CD4-positive, alpha-beta T cell treated with Interleukin-17A for 4 hours (primary cell): ENCODE measurements at regions not wholly inside any gene's neighbourhood (a gene's known extent, or its start where the extent isn't known, plus 50 kb on each side); places are given as distances from the start of the nearest gene placed in this dataset.

ENCODE experiments used
- DNase-seq: peaks from one replicate; pipeline ENCODE4 v3.0.0-alpha.2; 2020; ENCODE audit warnings: mixed read lengths

GRCh38 chr1:112231331-112231730, 164.7 kb upstream of the CTTNBP2NL start:
- DNase-seq, result no peak

- DNase-seq, result no peak
Measured at GRCh38 chr1:112232848-112233247, 163.2 kb upstream of the CTTNBP2NL start.

- DNase-seq, result no peak
Measured at GRCh38 chr1:112234710-112235109, 161.3 kb upstream of the CTTNBP2NL start.

- no peak for DNase-seq
Measured at GRCh38 chr1:112237983-112238545, 157.9 kb upstream of the CTTNBP2NL start.

- no peak for DNase-seq
Measured at GRCh38 chr1:112239683-112240330, 156.2 kb upstream of the CTTNBP2NL start.

GRCh38 chr1:112242470-112242869, 153.5 kb upstream of the CTTNBP2NL start:
- DNase-seq, result no peak

GRCh38 chr1:112244131-112244530, 151.9 kb upstream of the CTTNBP2NL start:
- DNase-seq, result no peak

- no peak for DNase-seq
Measured at GRCh38 chr1:112245114-112245513, 150.9 kb upstream of the CTTNBP2NL start.

- DNase-seq, result no peak
Measured at GRCh38 chr1:112247036-112247597, 148.9 kb upstream of the CTTNBP2NL start.

- DNase-seq, result no peak
Measured at GRCh38 chr1:112247961-112248360, 148.1 kb upstream of the CTTNBP2NL start.

- DNase-seq, result no peak
Measured at GRCh38 chr1:112250892-112251291, 145.1 kb upstream of the CTTNBP2NL start.

- no peak for DNase-seq
Measured at GRCh38 chr1:112251766-112252506, 144.1 kb upstream of the CTTNBP2NL start.

- no peak for DNase-seq
Measured at GRCh38 chr1:112253366-112253765, 142.6 kb upstream of the CTTNBP2NL start.

- no peak for DNase-seq
Measured at GRCh38 chr1:112255080-112255479, 140.9 kb upstream of the CTTNBP2NL start.

- DNase-seq, result no peak
Measured at GRCh38 chr1:112256411-112256810, 139.6 kb upstream of the CTTNBP2NL start.

GRCh38 chr1:112257043-112257835, 138.8 kb upstream of the CTTNBP2NL start:
- DNase-seq, result no peak

GRCh38 chr1:112260699-112261098, 135.3 kb upstream of the CTTNBP2NL start:
- DNase-seq, result no peak

- DNase-seq, result no peak
Measured at GRCh38 chr1:112262316-112262715, 133.7 kb upstream of the CTTNBP2NL start.

GRCh38 chr1:112263042-112263441, 133.0 kb upstream of the CTTNBP2NL start:
- DNase-seq, result no peak

GRCh38 chr1:112263453-112263852, 132.6 kb upstream of the CTTNBP2NL start:
- no peak for DNase-seq

- DNase-seq, result no peak
Measured at GRCh38 chr1:112264010-112264409, 132.0 kb upstream of the CTTNBP2NL start.

- no peak for DNase-seq
Measured at GRCh38 chr1:112264553-112264952, 131.5 kb upstream of the CTTNBP2NL start.

GRCh38 chr1:112265931-112266330, 130.1 kb upstream of the CTTNBP2NL start:
- no peak for DNase-seq
